HG03571 (cell line): ENCODE measurements at regions not wholly inside any gene's neighbourhood (a gene's known extent, or its start where the extent isn't known, plus 50 kb on each side); places are given as distances from the start of the nearest gene placed in this dataset.
"Not testable (repeated sequence)": the region's sequence is repeated elsewhere in the genome, so short reads cannot be mapped to it uniquely, and the experiment has no call there.

ENCODE experiments used
- ATAC-seq: cut with Tn5 transposase; IDR thresholded peaks from one replicate; pipeline ENCODE4 v1.9.1; 2021; ENCODE audit not compliant: unreplicated experiment

DNA sequence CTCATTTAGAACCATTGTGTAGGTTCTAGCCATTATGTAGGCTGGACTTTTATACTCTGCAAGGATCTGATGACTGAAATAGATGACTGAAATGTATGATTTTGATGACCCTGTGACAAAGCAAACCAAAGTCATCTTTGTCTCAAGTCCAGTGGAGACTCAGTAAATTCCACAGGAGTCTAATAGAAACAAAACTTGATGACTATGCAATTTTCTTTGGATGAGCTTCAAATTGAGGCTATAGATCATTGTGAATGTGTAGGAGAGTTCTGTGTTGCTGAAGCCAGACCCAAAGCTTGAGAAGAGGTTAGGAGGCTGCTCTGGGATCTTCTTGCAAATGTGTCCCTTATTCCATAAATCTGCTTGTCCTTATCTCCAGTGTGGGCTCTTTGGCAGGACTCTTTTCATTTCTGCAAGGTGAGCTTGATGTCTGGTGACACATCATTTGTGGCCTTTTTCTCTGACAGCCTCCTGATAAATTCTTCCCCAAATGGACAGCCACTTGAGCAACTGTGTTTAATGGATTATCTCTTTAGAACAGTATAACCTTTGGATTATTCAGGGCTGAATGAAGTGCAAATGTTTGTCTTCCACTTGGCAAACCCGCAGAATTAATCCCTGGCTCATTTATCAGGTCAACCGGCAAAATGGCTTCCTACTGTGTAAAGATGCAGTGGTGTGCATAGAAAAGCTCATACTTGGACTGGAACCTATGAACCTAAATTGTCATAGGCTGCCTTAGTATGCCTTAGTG is 235.1 kb upstream of the ANKH start:
- ATAC-seq, result no peak

DNA sequence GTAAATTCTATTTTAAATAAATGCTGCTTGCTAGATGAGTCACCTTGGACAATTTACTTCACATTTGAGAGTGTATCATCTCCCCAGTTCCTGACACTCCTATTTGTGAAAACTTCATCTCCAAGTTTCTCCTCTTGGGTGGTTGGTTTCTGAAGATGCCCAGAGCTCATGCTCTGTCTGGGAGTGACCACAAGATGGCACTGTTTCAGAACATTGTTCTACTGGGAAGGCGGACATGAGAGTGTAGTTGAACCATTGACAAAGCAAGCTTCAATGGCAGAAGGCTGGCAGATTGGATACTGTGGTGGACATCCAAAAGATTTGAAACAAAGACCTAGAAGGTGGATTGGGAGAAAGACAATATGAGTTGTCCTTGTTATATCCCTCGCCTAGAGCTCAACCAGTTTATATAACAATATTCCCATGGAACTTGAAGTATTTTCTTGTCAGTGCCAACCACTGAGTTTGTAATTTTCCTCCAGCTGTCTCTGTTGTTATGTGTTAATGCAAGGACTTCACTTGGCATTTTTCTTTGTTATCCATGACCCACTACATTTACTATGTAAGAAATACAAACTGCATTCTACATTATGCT is 234.3 kb upstream of the ANKH start:
- peak; percentile 83 for ATAC-seq

DNA sequence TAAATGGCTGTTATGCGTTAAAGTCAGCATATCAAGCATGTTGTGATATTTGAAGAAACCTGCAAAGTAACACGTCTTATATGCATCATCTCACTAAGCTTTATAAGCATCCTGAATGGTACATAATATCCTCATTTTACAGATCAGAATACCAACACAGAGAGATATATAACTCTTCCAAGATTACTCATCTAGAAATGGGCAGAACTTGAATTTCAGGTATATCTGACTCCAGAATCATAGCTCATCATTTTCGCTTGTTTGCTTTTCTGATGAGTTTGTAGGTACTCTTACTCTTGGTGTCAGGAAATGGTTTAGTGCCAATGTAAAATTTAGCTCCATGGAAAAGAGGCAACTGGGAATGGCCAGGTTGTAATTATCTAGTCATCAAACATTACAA is 232.3 kb upstream of the ANKH start:
- no peak for ATAC-seq

DNA sequence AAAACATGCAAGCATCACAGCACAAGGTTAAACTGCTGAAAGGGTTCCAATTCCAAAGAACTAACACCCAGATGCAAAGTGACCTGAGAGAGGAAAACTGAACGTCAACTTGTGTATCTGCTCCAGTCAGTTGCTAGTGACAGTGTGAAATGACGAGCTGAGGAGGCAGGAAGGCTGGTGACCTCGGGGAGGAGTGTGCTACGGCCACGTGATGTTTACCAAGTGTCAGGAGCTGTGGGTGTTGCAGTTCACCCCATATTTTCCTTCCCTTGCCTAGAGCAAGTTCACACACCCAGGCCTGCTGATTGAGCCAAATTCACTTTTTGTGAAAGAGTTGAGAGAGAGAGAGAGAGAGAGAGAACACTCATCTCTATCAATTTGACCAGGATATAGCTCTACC is 231.6 kb upstream of the ANKH start:
- no peak for ATAC-seq

DNA sequence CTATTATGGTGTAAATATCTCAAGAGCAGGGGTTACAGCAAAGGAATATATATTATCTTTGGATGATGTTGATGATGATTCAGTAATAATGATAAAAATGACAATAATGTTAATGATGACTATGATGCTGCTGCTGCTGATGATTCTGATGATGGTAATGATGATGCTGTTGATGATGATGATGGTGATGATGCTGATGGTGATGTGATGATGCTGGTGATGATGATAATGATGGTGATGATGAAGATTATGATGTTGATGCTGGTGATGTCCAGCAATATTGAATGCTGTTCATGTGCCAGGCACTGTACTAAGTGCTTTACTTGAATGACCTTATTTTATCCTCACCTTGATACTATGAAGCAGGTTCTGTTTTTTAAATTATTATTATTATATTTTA is 226.0 kb upstream of the ANKH start:
- no peak for ATAC-seq

DNA sequence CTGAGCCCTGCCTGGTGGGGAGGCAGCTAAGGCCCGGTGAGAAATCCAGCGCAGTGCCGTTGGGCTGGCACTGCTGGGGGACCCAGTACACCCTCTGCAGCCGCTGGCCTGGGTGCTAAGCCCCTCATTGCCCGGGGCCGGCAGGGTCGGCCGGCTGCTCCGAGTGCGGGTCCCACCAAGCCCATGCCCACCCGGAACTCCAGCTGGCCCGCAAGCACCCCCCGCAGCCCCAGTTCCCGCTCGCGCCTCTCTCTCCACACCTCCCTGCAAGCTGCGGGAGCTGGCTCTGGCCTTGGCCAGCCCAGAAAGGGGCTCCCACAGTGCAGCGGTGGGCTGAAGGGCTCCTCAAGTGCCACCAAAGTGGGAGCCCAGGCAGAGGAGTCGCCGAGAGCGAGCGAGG is 225.1 kb upstream of the ANKH start:
- not testable (repeated sequence) for ATAC-seq

DNA sequence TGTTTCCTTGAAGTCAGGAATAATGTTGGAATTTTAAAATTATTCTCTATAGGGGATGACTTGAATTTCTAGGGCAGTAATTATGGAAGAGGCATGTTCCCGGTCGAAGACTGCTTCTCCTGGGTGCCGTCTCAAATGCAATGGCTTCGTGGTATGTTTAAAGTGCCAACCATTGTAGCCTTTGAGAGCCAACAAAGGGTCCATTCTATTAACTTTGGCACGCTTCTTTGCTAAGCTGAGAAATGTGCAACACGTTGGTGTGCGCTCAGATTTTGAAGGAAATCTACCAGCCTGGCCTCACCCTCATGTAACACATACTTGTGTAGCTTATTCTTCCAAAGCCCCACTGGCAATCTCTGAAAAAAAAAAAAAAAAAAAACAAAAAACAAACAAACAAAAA is 221.2 kb upstream of the ANKH start:
- no peak for ATAC-seq

DNA sequence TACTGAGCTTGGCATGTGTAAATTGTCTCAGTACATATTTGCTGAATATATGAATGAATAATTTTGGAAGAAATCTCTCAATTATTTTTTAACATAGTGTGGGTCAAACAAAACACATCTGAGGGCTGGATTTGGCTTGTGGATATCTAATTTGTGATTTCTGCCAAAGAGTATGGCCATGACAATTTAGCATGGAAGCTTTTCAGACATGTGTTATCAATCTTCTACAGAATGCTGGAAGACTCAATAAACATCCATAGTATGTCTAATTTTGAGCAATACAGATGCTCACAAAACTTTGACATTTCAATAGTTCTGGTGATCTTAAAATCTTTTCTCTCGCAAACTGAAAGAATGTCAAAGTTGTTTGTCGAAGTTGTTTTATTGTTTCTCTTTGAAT is 214.1 kb upstream of the ANKH start:
- no peak for ATAC-seq

DNA sequence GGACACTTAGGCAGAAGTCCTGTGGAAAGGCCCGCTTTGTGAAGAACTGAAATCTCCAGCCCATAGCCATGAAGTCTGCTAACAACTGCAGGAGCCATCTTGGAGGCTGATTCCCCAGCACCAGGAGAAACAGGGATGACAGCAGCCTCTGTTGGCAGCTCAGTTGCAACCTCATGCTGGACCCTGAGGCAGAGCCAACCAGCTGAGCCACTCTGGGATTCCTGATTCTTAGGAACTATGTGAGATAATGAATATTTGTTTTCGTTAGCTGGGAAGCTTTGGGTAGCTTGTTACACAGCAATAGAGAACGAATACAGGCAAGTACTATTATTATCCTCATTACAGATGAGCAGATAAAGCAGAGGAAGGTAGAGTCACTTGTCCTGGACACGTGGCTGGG is 210.5 kb upstream of the ANKH start:
- ATAC-seq, result no peak

DNA sequence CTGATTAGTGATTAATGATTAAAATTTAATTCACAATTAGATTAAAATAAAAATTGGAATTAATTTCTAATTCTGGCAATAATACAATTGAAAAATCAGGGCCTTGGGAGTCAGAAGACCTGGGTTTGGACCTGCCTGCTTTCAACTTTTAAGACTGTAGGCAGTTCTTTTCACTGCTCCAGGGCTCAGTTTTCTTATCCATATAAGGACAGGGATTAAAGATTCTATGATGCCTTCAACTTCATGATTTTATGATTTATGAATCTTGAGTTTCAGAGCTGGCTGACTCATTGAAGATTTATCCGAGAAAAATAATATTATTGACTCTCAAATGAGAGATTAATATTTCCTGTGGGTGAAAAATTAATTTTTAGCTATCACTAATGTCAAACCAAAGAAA is 208.6 kb upstream of the ANKH start:
- no peak for ATAC-seq

DNA sequence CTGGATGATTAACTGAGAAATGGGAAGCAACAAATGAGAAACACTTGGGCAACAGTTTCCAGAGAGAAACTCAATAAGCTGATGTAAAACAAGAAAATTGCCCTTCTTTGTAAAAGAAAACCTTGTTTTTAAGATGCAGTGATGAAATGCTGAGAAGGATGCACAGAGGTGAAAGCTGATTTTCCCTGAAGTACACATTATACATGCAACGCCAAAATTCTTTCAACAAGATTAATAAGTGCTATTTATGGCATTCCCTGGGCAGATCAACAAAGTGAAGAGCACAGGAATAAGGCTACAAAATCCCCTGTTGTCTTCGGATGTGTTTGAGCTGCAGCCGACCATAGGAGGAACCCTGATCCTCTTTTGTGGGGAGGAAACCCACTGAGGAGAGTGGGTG is 208.0 kb upstream of the ANKH start:
- ATAC-seq, result no peak

DNA sequence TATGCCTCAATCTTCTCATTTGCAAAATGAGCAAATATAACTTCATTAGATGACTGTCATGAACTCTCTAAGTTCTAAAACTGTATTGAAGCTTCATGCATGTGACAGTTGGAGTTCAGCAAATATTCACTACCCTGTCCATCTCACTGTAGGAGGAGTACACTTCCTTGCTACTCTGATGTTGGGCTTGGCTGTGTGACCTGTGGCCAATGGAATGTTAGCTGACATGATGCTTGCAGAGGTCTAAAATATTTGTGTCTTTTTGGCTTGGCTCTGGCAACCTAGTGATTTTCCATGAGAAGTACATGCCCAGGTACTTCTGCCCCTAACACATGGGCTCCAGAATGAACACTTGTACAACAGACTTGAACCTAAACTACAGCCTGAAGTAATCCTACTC is 203.1 kb upstream of the ANKH start:
- no peak for ATAC-seq

DNA sequence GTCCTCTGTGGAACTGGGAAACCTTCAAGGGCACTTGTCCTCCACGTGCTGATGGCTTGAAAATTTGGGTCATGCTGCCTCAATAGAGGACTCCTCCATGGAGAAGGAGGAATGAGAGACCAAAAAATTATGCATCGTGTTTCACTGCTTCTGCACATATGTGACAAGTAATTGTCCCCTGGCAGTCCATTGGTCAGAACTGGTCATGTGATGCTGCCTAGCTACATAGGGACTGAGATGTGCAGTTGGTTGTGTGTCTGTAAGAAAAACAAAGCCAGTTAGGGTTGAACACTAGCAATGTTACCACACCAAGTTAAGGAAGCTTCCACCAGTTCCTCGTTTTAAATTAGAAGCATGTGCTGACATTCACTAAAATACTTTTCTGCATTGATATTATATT is 201.9 kb upstream of the ANKH start:
- no peak for ATAC-seq

DNA sequence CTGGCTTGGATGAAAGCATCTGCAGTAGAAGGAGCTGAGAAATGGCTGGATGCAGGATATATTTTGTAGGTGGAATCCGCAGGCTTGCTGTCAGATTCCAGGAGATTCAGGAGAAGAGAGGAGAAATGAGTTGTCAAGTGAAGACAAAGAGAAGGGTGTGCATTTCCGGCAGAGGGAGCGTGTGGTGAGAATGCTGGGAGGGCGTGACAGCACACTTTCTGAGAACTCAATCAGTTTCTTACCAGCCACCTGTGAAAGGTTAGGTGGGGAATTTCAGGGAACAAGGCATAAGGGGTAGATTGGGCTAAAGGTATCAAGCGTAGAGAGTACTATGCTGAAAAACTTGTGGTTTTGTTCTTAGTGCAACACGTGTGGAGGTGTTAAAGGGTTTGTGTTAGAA is 199.3 kb upstream of the ANKH start:
- ATAC-seq, result no peak

DNA sequence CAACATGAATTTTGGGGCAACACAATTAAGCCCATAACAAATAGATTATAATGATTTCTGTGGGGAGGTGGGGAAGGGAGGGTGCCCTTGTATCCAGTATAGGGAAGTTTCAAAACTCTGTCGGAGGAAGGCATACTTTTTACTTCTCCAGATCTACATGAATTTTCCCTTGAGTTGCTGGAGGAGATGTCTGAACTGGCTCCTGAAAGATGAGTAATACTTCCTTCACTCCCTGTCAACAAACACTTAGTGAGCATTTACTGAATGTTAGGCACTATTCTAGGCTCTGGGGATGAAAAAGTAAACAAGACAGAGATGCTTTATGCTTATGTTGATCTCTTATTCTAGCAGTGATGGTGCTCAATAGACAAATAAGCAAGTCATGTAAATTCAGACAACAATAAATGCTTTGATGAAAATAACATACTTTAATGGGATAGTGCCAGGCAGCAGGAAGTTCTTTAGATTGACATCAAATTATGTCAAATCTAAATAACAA is 197.9 kb upstream of the ANKH start:
- ATAC-seq, result no peak

DNA sequence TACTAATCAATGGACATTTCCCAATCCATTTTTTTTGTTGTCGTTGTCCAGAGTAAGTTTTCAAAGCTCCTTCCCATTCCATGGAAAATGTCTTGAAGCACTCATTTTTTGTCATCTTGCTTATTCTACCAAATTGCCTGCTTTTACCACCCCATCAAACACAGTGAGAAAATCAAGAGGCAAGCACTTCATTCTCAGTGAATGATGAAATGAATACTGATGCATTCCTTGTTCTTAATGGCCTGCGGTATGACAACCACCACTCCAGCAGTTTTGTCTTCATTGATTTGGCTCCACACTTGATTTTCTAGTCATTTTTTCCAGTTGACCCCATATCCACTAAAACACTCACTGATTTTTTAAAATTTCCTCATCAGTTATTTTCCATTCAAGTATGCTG is 193.5 kb upstream of the ANKH start:
- ATAC-seq, result no peak

DNA sequence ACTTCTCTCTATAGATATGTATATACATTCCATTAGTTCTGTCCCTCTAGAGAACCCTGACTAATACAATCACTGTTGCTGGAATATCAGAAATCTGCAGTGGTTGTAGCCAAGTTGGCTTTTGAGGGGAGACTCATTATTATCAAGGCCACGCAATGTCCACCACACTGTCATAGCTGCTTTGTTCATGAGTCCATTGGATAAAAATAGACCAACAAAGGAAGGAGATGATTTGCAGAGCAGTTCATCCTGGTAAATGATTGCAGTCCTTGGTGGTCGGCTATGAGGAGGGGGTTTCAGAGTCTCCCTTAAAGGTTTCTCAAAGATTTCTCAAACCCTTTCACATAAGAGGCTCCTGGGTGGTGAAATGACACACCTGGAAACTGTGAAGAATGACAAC is 192.8 kb upstream of the ANKH start:
- no peak for ATAC-seq

DNA sequence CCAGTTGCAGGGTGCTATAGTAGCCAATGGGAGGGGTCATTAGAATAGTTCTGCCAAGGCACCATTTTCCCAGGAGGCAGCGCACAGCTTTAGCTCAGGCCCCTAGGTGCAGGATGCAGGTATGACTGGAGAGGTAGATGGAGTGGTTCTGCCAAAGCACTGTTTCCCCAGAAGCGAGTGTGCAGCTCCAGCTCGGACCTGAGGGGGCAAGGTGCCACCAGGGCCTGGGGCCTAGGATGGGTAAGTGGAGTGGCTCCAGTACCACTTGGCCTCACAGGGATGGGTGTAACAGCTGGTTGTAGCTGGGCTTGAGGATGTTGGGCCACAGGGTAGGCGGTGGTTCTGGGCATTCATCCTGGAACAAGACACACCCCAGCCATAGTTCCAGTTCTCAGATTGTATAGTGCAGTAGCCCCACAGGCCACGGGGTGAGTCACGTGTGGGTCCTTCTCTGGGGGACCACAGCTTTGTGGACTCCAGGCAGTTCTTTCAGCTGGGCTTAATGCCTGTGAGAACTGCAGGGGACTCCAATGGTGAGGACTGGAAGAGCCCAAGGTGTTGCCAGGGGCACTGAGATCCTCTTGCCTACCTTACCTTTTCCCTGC is 185.5 kb upstream of the ANKH start:
- no peak for ATAC-seq

DNA sequence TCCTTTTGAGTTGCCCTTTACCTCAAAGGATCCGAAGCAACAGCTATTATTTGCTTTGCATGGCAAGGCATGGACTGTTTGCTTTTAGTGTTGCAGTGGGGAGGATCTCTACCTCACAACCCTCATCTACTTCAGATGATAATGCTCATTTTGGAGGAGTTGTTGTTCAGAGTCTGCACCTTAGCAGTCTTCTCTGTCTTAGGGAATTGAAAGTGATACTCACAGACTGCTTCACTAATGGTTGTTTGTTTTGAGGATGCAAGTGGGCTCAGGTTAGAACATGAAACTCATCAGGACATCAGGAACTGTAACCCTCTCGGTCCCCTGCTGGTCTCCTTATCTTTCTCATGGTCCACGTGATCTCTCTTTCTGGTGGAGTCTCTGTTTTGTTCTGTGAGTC is 172.9 kb upstream of the ANKH start:
- ATAC-seq, result no peak

DNA sequence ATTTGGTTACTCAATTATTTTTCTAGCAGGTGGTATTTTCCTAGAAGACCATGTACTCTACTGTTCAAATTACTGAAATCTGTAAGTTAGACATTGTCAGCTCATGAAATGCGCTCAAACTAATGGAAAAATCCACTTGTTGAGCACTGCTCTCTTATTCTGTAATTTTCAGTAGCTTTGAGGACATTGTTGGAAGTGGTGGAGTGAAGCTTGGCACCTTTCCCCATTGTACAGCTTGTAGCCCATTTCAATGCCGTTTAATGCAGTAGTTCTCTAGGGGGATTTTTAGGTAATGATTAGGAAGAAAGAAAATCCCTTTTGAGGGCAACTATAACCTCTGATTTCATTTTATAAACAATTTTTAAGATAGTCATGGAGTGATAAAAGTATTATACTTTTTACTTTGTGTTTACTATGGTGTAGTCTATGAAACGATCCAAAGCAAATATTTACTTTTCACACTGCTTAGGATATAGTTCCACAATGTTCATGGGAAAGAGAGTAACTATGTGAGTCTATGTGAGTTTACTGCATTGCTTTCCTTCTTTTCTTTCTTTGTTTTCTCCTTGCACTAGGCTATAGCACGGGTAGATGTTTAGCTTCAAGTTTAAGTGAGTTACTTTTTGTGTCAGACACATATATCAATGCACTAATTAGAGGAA is 165.8 kb upstream of the ANKH start:
- ATAC-seq, result no peak

DNA sequence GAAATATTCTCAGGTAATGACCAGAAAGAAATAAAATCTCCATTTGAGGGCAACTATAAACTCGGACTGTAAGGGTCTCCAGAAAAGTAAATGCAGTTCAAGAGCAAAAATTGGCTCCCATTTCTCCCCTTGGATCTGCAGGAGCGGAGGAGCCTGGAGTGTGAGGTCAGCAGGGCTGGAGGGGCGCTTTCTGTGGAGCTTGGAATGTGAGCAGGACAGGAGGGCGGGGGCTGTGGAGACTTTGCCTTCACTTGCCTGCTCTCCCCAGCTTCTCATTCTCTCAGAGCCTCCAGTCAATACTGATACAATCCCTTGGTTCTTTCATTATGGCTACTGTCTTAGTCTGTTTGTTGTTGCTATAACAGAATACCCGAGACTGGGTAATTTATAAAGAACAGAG is 162.8 kb upstream of the ANKH start:
- ATAC-seq, result no peak

DNA sequence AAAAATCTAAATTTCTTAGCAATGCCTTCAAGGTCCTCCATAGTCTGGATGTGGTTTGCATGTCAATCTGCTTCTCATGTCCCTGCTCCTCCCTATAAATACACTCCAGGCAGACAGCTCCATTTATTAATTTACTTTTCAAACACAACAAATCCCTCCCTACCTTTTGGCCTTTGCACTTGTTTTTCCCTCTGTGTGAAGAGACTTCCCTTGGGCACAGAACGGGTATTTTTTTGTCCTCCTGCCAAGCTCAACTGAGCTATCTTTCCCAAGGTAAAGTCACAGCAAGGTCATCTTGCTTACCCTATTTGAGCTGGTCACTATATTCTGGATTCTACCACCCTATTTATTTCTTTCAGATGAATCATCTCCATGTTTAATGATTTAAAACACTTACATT is 159.6 kb upstream of the ANKH start:
- no peak for ATAC-seq
